GM19467 (cell line): ENCODE measurements at regions not wholly inside any gene's neighbourhood (a gene's known extent, or its start where the extent isn't known, plus 50 kb on each side); places are given as distances from the start of the nearest gene placed in this dataset.
"Not testable (repeated sequence)": the region's sequence is repeated elsewhere in the genome, so short reads cannot be mapped to it uniquely, and the experiment has no call there.

Source experiments
- ATAC-seq: cut with Tn5 transposase; IDR thresholded peaks from one replicate; pipeline ENCODE4 v1.9.1; 2021; ENCODE audit warnings: mild to moderate bottlenecking, moderate library complexity; ENCODE audit not compliant: unreplicated experiment

GRCh38 chr11:121358760-121359159 is 66.2 kb downstream of the SC5D start:
- ATAC-seq = no peak

- no peak for ATAC-seq
These were observed 67.0 kb downstream of the SC5D start for GRCh38 chr11:121359591-121359990.

GRCh38 chr11:121362955-121363354 is 70.4 kb downstream of the SC5D start:
- not testable (repeated sequence) for ATAC-seq

GRCh38 chr11:121365304-121365703 is 72.7 kb downstream of the SC5D start:
- no peak for ATAC-seq

DNA sequence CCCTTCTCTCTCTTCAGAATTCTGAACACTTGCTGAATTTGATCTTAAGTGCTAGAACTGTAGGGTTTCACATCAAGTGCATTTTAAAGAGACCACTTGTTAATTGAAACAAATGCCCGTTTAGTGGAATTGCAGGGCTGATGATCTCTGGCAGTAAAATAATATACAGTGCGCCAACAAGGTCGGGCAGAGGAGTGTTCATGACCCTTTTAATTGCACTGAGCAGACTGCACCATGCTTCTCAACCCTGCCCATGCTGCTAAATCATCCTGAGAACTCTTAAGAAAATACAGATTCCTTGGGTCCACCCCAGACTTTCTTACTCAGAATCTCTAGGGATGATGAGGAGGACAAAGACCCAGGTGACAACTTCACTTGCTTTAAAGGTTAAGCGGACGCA is 73.5 kb downstream of the SC5D start:
- no peak for ATAC-seq

GRCh38 chr11:121367001-121367843 is 74.7 kb downstream of the SC5D start:
- ATAC-seq = peak; percentile 83

DNA sequence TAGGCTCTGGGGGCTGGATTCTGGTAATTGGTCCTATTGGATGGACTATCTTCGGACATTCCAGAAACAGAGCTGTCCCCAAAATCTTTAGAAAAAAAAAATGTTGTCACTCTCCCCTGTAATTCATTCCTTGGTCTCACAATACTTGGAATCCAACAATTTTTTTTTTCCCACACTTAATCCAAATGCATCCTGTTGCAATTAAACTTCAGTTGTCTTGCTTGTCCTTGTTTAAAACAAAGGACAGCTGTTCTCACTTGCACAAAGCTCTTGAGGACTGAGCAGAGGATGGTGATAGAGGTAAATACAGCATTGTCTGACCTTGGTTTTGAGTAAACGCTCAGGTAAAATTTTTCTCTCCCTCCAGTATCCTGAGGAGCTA is 75.3 kb downstream of the SC5D start:
- no peak for ATAC-seq

GRCh38 chr11:121368364-121369240 is 76.0 kb downstream of the SC5D start:
- ATAC-seq = no peak

- no peak for ATAC-seq
These were observed 76.8 kb downstream of the SC5D start for GRCh38 chr11:121369366-121369765.

DNA sequence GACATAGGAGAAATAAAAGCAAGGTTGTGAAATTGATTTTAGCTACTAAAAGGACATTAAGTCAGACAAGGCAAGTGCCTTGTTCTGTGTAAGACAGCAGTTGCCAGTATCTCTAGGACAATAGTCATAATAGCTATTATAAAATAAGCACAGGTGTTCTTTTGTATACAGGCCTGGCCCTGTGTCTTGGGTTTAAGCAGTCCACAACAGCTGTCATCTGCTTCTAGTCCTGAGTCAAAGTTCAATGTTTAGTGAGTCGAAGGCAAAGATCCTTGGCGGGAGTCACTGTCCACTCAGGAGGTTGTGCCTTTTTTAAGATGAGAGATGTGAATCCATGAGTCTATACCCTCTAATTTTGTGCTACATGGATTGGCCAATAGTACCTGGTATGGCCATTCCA is 79.5 kb downstream of the SC5D start:
- no peak for ATAC-seq

GRCh38 chr11:121372671-121373429 is 79.3 kb upstream of the SORL1 start:
- ATAC-seq = peak; percentile 65

GRCh38 chr11:121374286-121374985 is 77.7 kb upstream of the SORL1 start:
- no peak for ATAC-seq

GRCh38 chr11:121376130-121376529 is 76.0 kb upstream of the SORL1 start:
- ATAC-seq = no peak

- not testable (repeated sequence) for ATAC-seq
These were observed 72.8 kb upstream of the SORL1 start for GRCh38 chr11:121379145-121379810.

- no peak for ATAC-seq
These were observed 68.4 kb upstream of the SORL1 start for GRCh38 chr11:121383716-121384115.

DNA sequence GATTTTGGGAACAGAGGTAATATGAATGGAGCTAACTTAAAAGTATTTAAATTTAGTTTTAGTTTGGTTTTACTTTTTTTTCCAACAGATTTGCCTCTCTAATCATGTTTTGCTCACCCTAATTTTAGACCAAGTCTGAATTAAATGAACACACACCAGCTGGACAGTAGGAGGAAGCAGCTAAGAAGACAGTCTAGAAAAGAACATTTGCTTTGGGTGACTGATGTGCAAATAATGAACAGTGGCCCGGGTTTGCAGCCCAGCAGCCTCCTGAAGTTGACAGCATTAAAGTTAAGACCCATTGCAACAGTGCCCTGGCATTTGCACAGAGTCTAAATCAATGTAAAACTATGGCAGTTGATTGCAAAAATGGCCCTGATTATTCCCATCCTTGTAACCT is 66.4 kb upstream of the SORL1 start:
- ATAC-seq = no peak
